HG03378 (cell line): ENCODE measurements at regions not wholly inside any gene's neighbourhood (a gene's known extent, or its start where the extent isn't known, plus 50 kb on each side); places are given as distances from the start of the nearest gene placed in this dataset.

Experiments
- ATAC-seq: cut with Tn5 transposase; IDR thresholded peaks from one replicate; pipeline ENCODE4 v1.9.1; 2021; ENCODE audit warnings: mild to moderate bottlenecking, moderate library complexity; ENCODE audit not compliant: unreplicated experiment

GRCh38 chr3:178152031-178152806, 384.0 kb upstream of the KCNMB2 start:
- no peak for ATAC-seq

- no peak for ATAC-seq
Observed at GRCh38 chr3:178152988-178153387, 383.2 kb upstream of the KCNMB2 start.

GRCh38 chr3:178155521-178155920, 380.7 kb upstream of the KCNMB2 start:
- ATAC-seq, result no peak

- ATAC-seq, result no peak
Observed at GRCh38 chr3:178156301-178156700, 379.9 kb upstream of the KCNMB2 start.

GRCh38 chr3:178159691-178160220, 376.5 kb upstream of the KCNMB2 start:
- no peak for ATAC-seq

GRCh38 chr3:178169421-178169820, 366.8 kb upstream of the KCNMB2 start:
- ATAC-seq, result no peak

- no peak for ATAC-seq
Observed at GRCh38 chr3:178170698-178171535, 365.3 kb upstream of the KCNMB2 start.

GRCh38 chr3:178172121-178172520, 364.1 kb upstream of the KCNMB2 start:
- no peak for ATAC-seq

GRCh38 chr3:178174201-178174915, 361.9 kb upstream of the KCNMB2 start:
- no peak for ATAC-seq

GRCh38 chr3:178181088-178181487, 355.1 kb upstream of the KCNMB2 start:
- ATAC-seq, result no peak

GRCh38 chr3:178181784-178182183, 354.5 kb upstream of the KCNMB2 start:
- no peak for ATAC-seq

- no peak for ATAC-seq
Observed at GRCh38 chr3:178182337-178182779, 353.9 kb upstream of the KCNMB2 start.

- no peak for ATAC-seq
Observed at GRCh38 chr3:178184833-178185232, 351.4 kb upstream of the KCNMB2 start.

- no peak for ATAC-seq
Observed at GRCh38 chr3:178186666-178187065, 349.6 kb upstream of the KCNMB2 start.

- ATAC-seq, result no peak
Observed at GRCh38 chr3:178189854-178190253, 346.4 kb upstream of the KCNMB2 start.

- no peak for ATAC-seq
Observed at GRCh38 chr3:178193846-178194245, 342.4 kb upstream of the KCNMB2 start.

- ATAC-seq, result no peak
Observed at GRCh38 chr3:178194539-178194938, 341.7 kb upstream of the KCNMB2 start.

- ATAC-seq, result peak; percentile 85
Observed at GRCh38 chr3:178195824-178196223, 340.4 kb upstream of the KCNMB2 start.

- no peak for ATAC-seq
Observed at GRCh38 chr3:178198329-178198728, 337.9 kb upstream of the KCNMB2 start.

- ATAC-seq, result no peak
Observed at GRCh38 chr3:178200316-178200715, 335.9 kb upstream of the KCNMB2 start.

- no peak for ATAC-seq
Observed at GRCh38 chr3:178201714-178202113, 334.5 kb upstream of the KCNMB2 start.
